ENCODE measurements at regions not wholly inside any gene's neighbourhood (a gene's known extent, or its start where the extent isn't known, plus 50 kb on each side); places are given as distances from the start of the nearest gene placed in this dataset.

- TF ChIP-seq EP300 (IDR thresholded peaks at IDR 0.05) (no peak), CTCF (IDR thresholded peaks at IDR 0.05) (no peak), POLR2A (IDR thresholded peaks at IDR 0.05; ENCODE audit: low read depth) (no peak), POLR2AphosphoS5 (IDR thresholded peaks at IDR 0.05) (no peak)
Observed at GRCh38 chr6:155955038-155955437, 499.4 kb upstream of the NOX3 start.

Data from esophagus muscularis mucosa (tissue), 4 donors.